Stimulated activated effector memory CD8-positive, alpha-beta T cell treated with anti-CD3 and anti-CD28 coated beads, Interleukin-12 subunit alpha, Interleukin-12 subunit beta, amount 100 ng/mL, for 72 hours (primary cell): ENCODE measurements at regions not wholly inside any gene's neighbourhood (a gene's known extent, or its start where the extent isn't known, plus 50 kb on each side); places are given as distances from the start of the nearest gene placed in this dataset.

Source experiments
- ATAC-seq: fragments of 150-1000 bp; cut with Tn5 transposase; 2 replicates; pipeline ENCODE4 v1.10.0; 2021
- DNase-seq, 2 donors: peaks; one replicate each; pipeline ENCODE4 v3.0.0; 2021 to 2022; ENCODE audit warnings: low spot score in 2 of 2
- H3K27ac Mint-ChIP-seq: one replicate; pipeline ENCODE4 v1.8.0; 2022; ENCODE audit warnings: mild to moderate bottlenecking, mixed read lengths
- H3K36me3 Mint-ChIP-seq: one replicate; pipeline ENCODE4 v1.8.0; 2022; ENCODE audit warnings: mild to moderate bottlenecking, mixed read lengths
- H3K4me1 Mint-ChIP-seq: one replicate; pipeline ENCODE4 v1.8.0; 2022; ENCODE audit warnings: mixed read lengths
- H3K4me3 Mint-ChIP-seq: one replicate; pipeline ENCODE4 v1.8.0; 2022; ENCODE audit warnings: mild to moderate bottlenecking, mixed read lengths
- H3K9me3 Mint-ChIP-seq: one replicate; pipeline ENCODE4 v1.8.0; 2022; ENCODE audit warnings: mixed read lengths

GRCh38 chr3:104549099-104549714 is 817.5 kb upstream of the ALCAM start:
- no peak overlapping the region for H3K4me3 Mint-ChIP-seq
- no peaks in the 10 kb centered on the region for H3K4me1 Mint-ChIP-seq
- no peak for DNase-seq
- no peak for ATAC-seq
- no peaks in the 10 kb centered on the region for H3K36me3 Mint-ChIP-seq
- H3K9me3 Mint-ChIP-seq, result no peaks in the 10 kb centered on the region
- H3K27ac Mint-ChIP-seq, result no peak overlapping the region

- DNase-seq (no peak), ATAC-seq (no peak)
- Mint-ChIP-seq H3K27ac (no peak overlapping the region), H3K36me3 (no peaks in the 10 kb centered on the region), H3K4me1 (no peaks in the 10 kb centered on the region), H3K4me3 (no peak overlapping the region), H3K9me3 (no peaks in the 10 kb centered on the region)
These were observed 813.6 kb upstream of the ALCAM start for GRCh38 chr3:104553121-104553520.

- H3K36me3 Mint-ChIP-seq, result no peaks in the 10 kb centered on the region
- no peak overlapping the region for H3K4me3 Mint-ChIP-seq
These were observed 812.3 kb upstream of the ALCAM start for GRCh38 chr3:104554425-104554824.

GRCh38 chr3:104555728-104556127 is 811.0 kb upstream of the ALCAM start:
- Mint-ChIP-seq H3K27ac (no peak overlapping the region), H3K4me1 (no peaks in the 10 kb centered on the region), H3K36me3 (no peaks in the 10 kb centered on the region), H3K9me3 (no peaks in the 10 kb centered on the region), H3K4me3 (no peak overlapping the region)
- ATAC-seq, result no peak
- no peak for DNase-seq

More at GRCh38 chr3:104554425-104554824, 812.3 kb upstream of the ALCAM start:
- Mint-ChIP-seq H3K9me3 (no peaks in the 10 kb centered on the region), H3K27ac (no peak overlapping the region), H3K4me1 (no peaks in the 10 kb centered on the region)
- ATAC-seq, result peak; percentile 55
- DNase-seq, result no peak

GRCh38 chr3:104556372-104557078 is 810.2 kb upstream of the ALCAM start:
- DNase-seq, result no peak
- ATAC-seq, result no peak
- Mint-ChIP-seq H3K36me3 (no peaks in the 10 kb centered on the region), H3K4me1 (no peaks in the 10 kb centered on the region), H3K27ac (no peak overlapping the region), H3K9me3 (no peaks in the 10 kb centered on the region), H3K4me3 (no peak overlapping the region)

GRCh38 chr3:104561324-104561723 is 805.4 kb upstream of the ALCAM start:
- Mint-ChIP-seq H3K27ac (no peak overlapping the region), H3K9me3 (no peaks in the 10 kb centered on the region)
- no peak for ATAC-seq

GRCh38 chr3:104564045-104564643 is 802.6 kb upstream of the ALCAM start:
- Mint-ChIP-seq H3K4me1 (no peaks in the 10 kb centered on the region), H3K9me3 (no peaks in the 10 kb centered on the region), H3K36me3 (no peaks in the 10 kb centered on the region), H3K27ac (no peak overlapping the region), H3K4me3 (no peak overlapping the region)
- no peak for ATAC-seq
- DNase-seq, result peak; percentile 37 to 68

More at GRCh38 chr3:104561324-104561723, 805.4 kb upstream of the ALCAM start:
- Mint-ChIP-seq H3K4me1 (no peaks in the 10 kb centered on the region), H3K4me3 (no peak overlapping the region), H3K36me3 (no peaks in the 10 kb centered on the region)
- DNase-seq, result no peak

- Mint-ChIP-seq H3K36me3 (no peaks in the 10 kb centered on the region), H3K9me3 (no peaks in the 10 kb centered on the region), H3K27ac (no peak overlapping the region), H3K4me3 (no peak overlapping the region), H3K4me1 (no peaks in the 10 kb centered on the region)
- no peak for DNase-seq
- peak; percentile 55 for ATAC-seq
These were observed 800.7 kb upstream of the ALCAM start for GRCh38 chr3:104566054-104566453.

- Mint-ChIP-seq H3K9me3 (peaks cover 10% of the 10 kb centered on the region), H3K4me1 (no peaks in the 10 kb centered on the region), H3K27ac (no peak overlapping the region), H3K36me3 (no peaks in the 10 kb centered on the region), H3K4me3 (no peak overlapping the region)
- DNase-seq (no peak), ATAC-seq (no peak)
These were observed 791.1 kb upstream of the ALCAM start for GRCh38 chr3:104575634-104576033.

GRCh38 chr3:104578558-104578957 is 788.2 kb upstream of the ALCAM start:
- no peak overlapping the region for H3K4me3 Mint-ChIP-seq
- H3K4me1 Mint-ChIP-seq, result no peaks in the 10 kb centered on the region
- ATAC-seq, result no peak
- DNase-seq, result no peak
- no peak overlapping the region for H3K27ac Mint-ChIP-seq
- peaks cover 10% of the 10 kb centered on the region for H3K9me3 Mint-ChIP-seq
- H3K36me3 Mint-ChIP-seq, result no peaks in the 10 kb centered on the region

GRCh38 chr3:104582092-104582491 is 784.6 kb upstream of the ALCAM start:
- Mint-ChIP-seq H3K9me3 (peaks cover 10% of the 10 kb centered on the region), H3K4me1 (no peaks in the 10 kb centered on the region), H3K4me3 (no peak overlapping the region), H3K36me3 (no peaks in the 10 kb centered on the region), H3K27ac (no peak overlapping the region)
- DNase-seq (no peak), ATAC-seq (no peak)

GRCh38 chr3:104584682-104585081 is 782.0 kb upstream of the ALCAM start:
- H3K9me3 Mint-ChIP-seq, result no peaks in the 10 kb centered on the region
- H3K36me3 Mint-ChIP-seq, result no peaks in the 10 kb centered on the region
- no peak overlapping the region for H3K4me3 Mint-ChIP-seq
- ATAC-seq (no peak), DNase-seq (no peak)
- no peak overlapping the region for H3K27ac Mint-ChIP-seq
- H3K4me1 Mint-ChIP-seq, result no peaks in the 10 kb centered on the region

- DNase-seq (no peak), ATAC-seq (no peak)
- no peak overlapping the region for H3K4me3 Mint-ChIP-seq
These were observed 780.4 kb upstream of the ALCAM start for GRCh38 chr3:104586344-104586743.

GRCh38 chr3:104588442-104588841 is 778.3 kb upstream of the ALCAM start:
- no peaks in the 10 kb centered on the region for H3K36me3 Mint-ChIP-seq

More at GRCh38 chr3:104586344-104586743, 780.4 kb upstream of the ALCAM start:
- H3K4me1 Mint-ChIP-seq, result no peaks in the 10 kb centered on the region
- H3K27ac Mint-ChIP-seq, result no peak overlapping the region
- no peaks in the 10 kb centered on the region for H3K9me3 Mint-ChIP-seq
- H3K36me3 Mint-ChIP-seq, result no peaks in the 10 kb centered on the region

GRCh38 chr3:104591776-104592175 is 774.9 kb upstream of the ALCAM start:
- Mint-ChIP-seq H3K4me1 (no peaks in the 10 kb centered on the region), H3K4me3 (no peak overlapping the region), H3K9me3 (no peaks in the 10 kb centered on the region), H3K36me3 (no peaks in the 10 kb centered on the region), H3K27ac (no peak overlapping the region)
- DNase-seq (no peak), ATAC-seq (no peak)

More at GRCh38 chr3:104588442-104588841, 778.3 kb upstream of the ALCAM start:
- DNase-seq (no peak), ATAC-seq (no peak)
- Mint-ChIP-seq H3K4me3 (no peak overlapping the region), H3K27ac (no peak overlapping the region), H3K4me1 (no peaks in the 10 kb centered on the region), H3K9me3 (no peaks in the 10 kb centered on the region)

- ATAC-seq (no peak), DNase-seq (no peak)
- H3K4me1 Mint-ChIP-seq, result no peaks in the 10 kb centered on the region
- H3K36me3 Mint-ChIP-seq, result no peaks in the 10 kb centered on the region
- no peak overlapping the region for H3K27ac Mint-ChIP-seq
- no peak overlapping the region for H3K4me3 Mint-ChIP-seq
- no peaks in the 10 kb centered on the region for H3K9me3 Mint-ChIP-seq
These were observed 772.2 kb upstream of the ALCAM start for GRCh38 chr3:104594491-104594890.
